Esophagus muscularis mucosa (tissue), 4 donors: ENCODE measurements at regions not wholly inside any gene's neighbourhood (a gene's known extent, or its start where the extent isn't known, plus 50 kb on each side); places are given as distances from the start of the nearest gene placed in this dataset.
"Not testable (repeated sequence)": the region's sequence is repeated elsewhere in the genome, so short reads cannot be mapped to it uniquely, and the experiment has no call there.

ENCODE experiments used
- DNase-seq: peaks from one replicate; pipeline ENCODE4 v3.0.0-alpha.2; 2017; ENCODE audit errors: extremely low spot score
- H3K27ac ChIP-seq, 4 donors: fragments of 200-600 bp; sonication (generic); replicated peaks in 1 of 4; 1 replicate in 3 of 4; 2 replicates in 1 of 4; pipeline ENCODE4 v1.5.1; 2016 to 2019; ENCODE audit warnings: mild to moderate bottlenecking in 1 of 4
- H3K27me3 ChIP-seq, 4 donors: fragments of 200-600 bp; sonication (generic); one replicate each; pipeline versions ENCODE4 v1.5.1 to v1.6.0; 2016 to 2019
- H3K36me3 ChIP-seq, 4 donors: fragments of 200-600 bp; sonication (generic); one replicate each; pipeline ENCODE4 v1.5.1; 2016 to 2019
- H3K4me1 ChIP-seq, 4 donors: fragments of 200-600 bp; sonication (generic); one replicate each; pipeline ENCODE4 v1.5.1; 2016 to 2019
- H3K4me3 ChIP-seq, 4 donors: fragments of 200-600 bp; sonication (generic); 1 replicate in 2 of 4; 2 replicates in 2 of 4; pipeline ENCODE4 v1.5.1; 2016 to 2019; ENCODE audit warnings: mild to moderate bottlenecking in 4 of 4, moderate library complexity in 1 of 4
- H3K9me3 ChIP-seq, 4 donors: fragments of 200-600 bp; sonication (generic); 1 replicate in 3 of 4; 2 replicates in 1 of 4; pipeline ENCODE4 v1.5.1; 2016 to 2019
- CTCF ChIP-seq, 3 experiments: fragments of 200-600 bp in 2 of 3; fragments of 450-650 bp in 1 of 3; sonication (generic) in 2 of 3; IDR thresholded peaks; one replicate each; pipeline ENCODE4 v1.5.1; 2017 to 2019; ENCODE audit warnings: antibody characterized with exemption in 3 of 3, mild to moderate bottlenecking in 2 of 3, moderate library complexity in 1 of 3
- EP300 ChIP-seq: sonication (generic); formaldehyde crosslinking; IDR thresholded peaks from one replicate; pipeline ENCODE4 v1.6.1; 2017; ENCODE audit warnings: antibody characterized with exemption
- POLR2A ChIP-seq: fragments of 450-650 bp; IDR thresholded peaks from one replicate; pipeline ENCODE4 v1.6.1; 2017; ENCODE audit warnings: antibody characterized with exemption, moderate library complexity, mild to moderate bottlenecking, low read depth
- POLR2AphosphoS5 ChIP-seq, 2 donors: sonication (generic); formaldehyde crosslinking; IDR thresholded peaks; one replicate each; pipeline ENCODE4 v1.6.1; 2017; ENCODE audit warnings: antibody characterized with exemption in 2 of 2
- WGBS: methylation state at CpG from one replicate; pipeline ENCODE4 v1.1.5; 2018; 5-methylcytosine and 5-hydroxymethylcytosine counted together
- intact Hi-C: fragments of 100-400 bp; cut with DNase I; formaldehyde crosslinking; loops from one replicate; pipeline ENCODE4 v1.15.1; 2023

DNA sequence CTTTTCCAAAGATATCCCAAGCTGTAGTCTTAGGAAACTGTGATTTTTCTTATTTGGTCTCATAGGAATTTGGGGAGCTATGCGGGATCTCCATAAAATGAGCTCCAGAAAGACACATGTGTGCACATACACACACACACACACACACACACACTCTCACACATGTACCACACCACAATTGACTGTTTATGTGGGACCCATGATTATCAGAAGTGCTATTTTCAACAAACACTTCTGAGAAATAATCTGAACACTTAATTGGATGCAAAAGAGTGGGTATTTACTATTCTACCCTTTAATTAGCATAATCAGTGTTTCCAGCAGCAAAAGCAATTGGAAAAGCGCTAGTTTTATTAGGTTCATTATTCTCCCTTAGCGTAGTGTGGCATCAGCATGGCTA is 150.4 kb upstream of the ALDH3B2 start:
- H3K4me3 ChIP-seq, DNase-seq, intact Hi-C loops, H3K36me3 ChIP-seq, H3K9me3 ChIP-seq, H3K27ac ChIP-seq: not testable (repeated sequence)
- 94% methylated on average over 2 of the region's 3 CpGs for WGBS
- peaks cover 4 to 12% (median 10%) of the 10 kb centered on the region in 4 donors for H3K4me1 ChIP-seq
- peaks cover 0 to 23% (median 0%) of the 10 kb centered on the region in 4 donors for H3K27me3 ChIP-seq

- WGBS, result 80% methylated on average over 9 of the region's 9 CpGs
- H3K27me3 ChIP-seq, result peaks cover 0 to 19% (median 0%) of the 10 kb centered on the region in 4 donors
- no peak for DNase-seq
- H3K27ac ChIP-seq, result no peak overlapping the region
- H3K4me3 ChIP-seq, result no peak overlapping the region
- no peaks in the 10 kb centered on the region for H3K36me3 ChIP-seq
- TF ChIP-seq POLR2A, result no peak
- TF ChIP-seq EP300, result no peak
- TF ChIP-seq POLR2AphosphoS5 (IDR thresholded peaks at IDR 0.05), result no peak
- TF ChIP-seq CTCF (IDR thresholded peaks at IDR 0.05), result no peak
- no peaks in the 10 kb centered on the region for H3K9me3 ChIP-seq
- intact Hi-C loops, result no loop called here
- no peaks in the 10 kb centered on the region for H3K4me1 ChIP-seq
Observed at GRCh38 chr11:67820081-67820480, 145.7 kb upstream of the ALDH3B2 start.

DNA sequence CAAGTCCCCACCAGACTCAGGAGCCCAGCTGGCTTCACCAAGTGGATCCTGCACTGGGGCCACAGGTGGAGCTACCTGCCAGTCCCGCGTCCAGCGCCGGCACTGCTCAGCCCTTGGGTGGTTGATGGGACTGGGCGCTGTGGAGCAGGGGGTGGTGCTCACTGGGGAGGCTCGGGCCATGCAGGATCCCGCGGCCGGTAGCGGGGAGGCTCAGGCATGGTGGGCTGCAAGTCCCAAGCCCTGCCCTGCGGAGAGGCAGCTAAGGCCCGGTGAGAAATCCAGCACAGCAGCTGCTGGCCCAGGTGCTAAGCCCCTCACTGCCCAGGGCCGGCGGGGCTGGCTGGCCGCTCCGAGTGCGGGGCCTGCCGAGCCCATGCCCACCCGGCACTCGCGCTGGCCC is 143.1 kb upstream of the ALDH3B2 start:
- H3K9me3 ChIP-seq, H3K27me3 ChIP-seq, H3K36me3 ChIP-seq, intact Hi-C loops, H3K4me1 ChIP-seq, H3K27ac ChIP-seq, H3K4me3 ChIP-seq, DNase-seq: not testable (repeated sequence)
- WGBS, result 97% methylated on average over 12 of the region's 21 CpGs

GRCh38 chr11:67809301-67809700 is 134.9 kb upstream of the ALDH3B2 start:
- H3K27me3 ChIP-seq, H3K36me3 ChIP-seq, H3K9me3 ChIP-seq, H3K4me3 ChIP-seq, H3K27ac ChIP-seq, DNase-seq: not testable (repeated sequence)
- peaks cover 4 to 13% (median 12%) of the 10 kb centered on the region in 4 donors for H3K4me1 ChIP-seq
- intact Hi-C loops, result loop anchor here (5.0 kb wide), 1 partner anchor 177 kb away; no protein-coding TSS in a partner anchor
- 65% methylated on average over 2 of the region's 2 CpGs for WGBS

DNA sequence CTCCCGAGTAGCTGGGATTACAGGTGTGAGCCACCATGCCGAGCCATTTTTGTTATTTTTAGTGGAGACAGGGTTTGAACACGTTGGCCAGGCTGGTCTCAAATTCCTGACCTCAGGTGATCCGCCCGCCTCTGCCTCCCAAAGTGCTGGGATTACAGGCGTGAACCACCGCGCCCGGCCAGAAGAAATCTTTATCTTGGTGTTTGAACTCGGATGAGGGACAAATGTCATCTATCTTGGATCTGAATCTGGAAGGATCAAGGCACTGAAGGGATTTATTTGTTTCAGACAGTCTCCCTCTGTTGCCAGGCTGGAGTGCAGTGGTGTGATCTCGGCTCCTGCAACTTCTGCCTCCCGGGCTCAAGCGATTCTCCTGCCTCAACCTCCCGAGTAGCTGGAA is 133.5 kb upstream of the ALDH3B2 start:
- not testable (repeated sequence) for DNase-seq, H3K27ac ChIP-seq, H3K27me3 ChIP-seq, H3K36me3 ChIP-seq, H3K4me3 ChIP-seq, H3K9me3 ChIP-seq
- 91% methylated on average over 12 of the region's 14 CpGs for WGBS
- intact Hi-C loops, result loop anchor here (5.0 kb wide), 1 partner anchor 176 kb away; no protein-coding TSS in a partner anchor
- peaks cover 4 to 14% (median 13%) of the 10 kb centered on the region in 4 donors for H3K4me1 ChIP-seq

DNA sequence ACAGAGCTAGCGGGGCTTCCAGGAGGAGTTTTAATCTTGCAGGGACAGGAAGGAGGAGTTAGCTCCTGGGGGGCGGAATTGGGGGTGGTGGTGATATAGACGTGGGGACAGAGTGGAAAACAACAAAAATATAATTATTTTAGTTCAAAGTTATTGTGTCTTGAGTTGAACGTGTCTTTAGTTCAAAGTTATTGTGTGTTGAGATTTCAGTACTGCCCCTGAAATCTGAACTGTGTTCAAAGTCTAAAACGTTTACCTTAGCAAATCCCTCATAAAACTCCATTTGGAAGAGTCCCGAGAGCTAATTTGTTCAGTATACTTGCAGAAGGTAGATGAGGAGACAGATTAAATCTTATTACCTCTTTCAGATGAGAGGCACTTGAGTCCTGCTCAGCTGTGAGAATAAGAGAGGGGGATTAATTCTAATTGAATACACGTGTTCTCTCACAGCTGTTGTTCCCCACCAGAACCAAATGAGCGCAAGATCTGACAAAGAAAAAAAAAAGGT is 132.4 kb upstream of the ALDH3B2 start:
- WGBS, result 29% methylated on average over 8 of the region's 8 CpGs
- H3K36me3 ChIP-seq, H3K27me3 ChIP-seq, H3K9me3 ChIP-seq, DNase-seq: not testable (repeated sequence)
- Histone ChIP-seq H3K27ac (peak overlapping the region in 3 of 4 donors; percentile 81 to 87 (median 83)), H3K4me3 (peak overlapping the region; percentile 67 to 84 (median 74)), H3K4me1 (peaks cover 4 to 14% (median 13%) of the 10 kb centered on the region in 4 donors)
- intact Hi-C loops, result loop anchor here (5.0 kb wide), 1 partner anchor 174 kb away; no protein-coding TSS in a partner anchor

DNA sequence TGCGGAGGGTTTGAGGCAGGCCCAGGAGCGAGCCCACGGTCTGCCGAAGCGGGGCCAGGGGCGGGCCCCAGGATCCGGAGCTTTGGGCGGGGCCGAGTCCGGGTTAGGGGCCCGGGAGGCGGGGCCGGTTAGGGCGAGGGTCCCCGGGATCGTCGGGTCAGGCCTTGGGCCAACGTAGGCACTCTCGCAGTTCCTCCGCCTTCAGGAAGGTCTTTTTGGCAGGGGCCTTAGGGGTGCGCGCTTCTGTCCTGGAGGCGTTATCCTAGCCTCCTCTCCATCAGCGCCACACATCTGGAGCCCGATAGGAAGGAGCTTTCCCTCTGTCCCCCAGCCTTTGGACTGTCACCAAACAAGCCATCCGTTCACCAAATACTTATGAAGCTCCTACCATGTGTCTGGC is 131.8 kb upstream of the ALDH3B2 start:
- not testable (repeated sequence) for H3K36me3 ChIP-seq, H3K27me3 ChIP-seq, DNase-seq, H3K9me3 ChIP-seq
- 12% methylated on average over 3 of the region's 26 CpGs for WGBS
- intact Hi-C loops, result loop anchor here (5.0 kb wide), 1 partner anchor 174 kb away; no protein-coding TSS in a partner anchor
- Histone ChIP-seq H3K4me3 (peak overlapping the region; percentile 67 to 84 (median 74)), H3K27ac (peak overlapping the region; percentile 81 to 87 (median 85)), H3K4me1 (peaks cover 4 to 14% (median 13%) of the 10 kb centered on the region in 4 donors)
